PC-9 (cell line): ENCODE measurements at regions not wholly inside any gene's neighbourhood (a gene's known extent, or its start where the extent isn't known, plus 50 kb on each side); places are given as distances from the start of the nearest gene placed in this dataset.

Experiments
- CTCF ChIP-seq: fragments of 200-600 bp; sonication (generic); conservative IDR thresholded peaks from 2 replicates; pipeline ENCODE4 v1.6.1; 2017; ENCODE audit warnings: mixed run types, antibody characterized with exemption, mild to moderate bottlenecking, moderate library complexity
- EZH2 ChIP-seq: fragments of 200-600 bp; sonication (generic); IDR thresholded peaks from 2 replicates; pipeline ENCODE4 v1.8.0; 2017; ENCODE audit warnings: antibody characterized with exemption, low read depth

DNA sequence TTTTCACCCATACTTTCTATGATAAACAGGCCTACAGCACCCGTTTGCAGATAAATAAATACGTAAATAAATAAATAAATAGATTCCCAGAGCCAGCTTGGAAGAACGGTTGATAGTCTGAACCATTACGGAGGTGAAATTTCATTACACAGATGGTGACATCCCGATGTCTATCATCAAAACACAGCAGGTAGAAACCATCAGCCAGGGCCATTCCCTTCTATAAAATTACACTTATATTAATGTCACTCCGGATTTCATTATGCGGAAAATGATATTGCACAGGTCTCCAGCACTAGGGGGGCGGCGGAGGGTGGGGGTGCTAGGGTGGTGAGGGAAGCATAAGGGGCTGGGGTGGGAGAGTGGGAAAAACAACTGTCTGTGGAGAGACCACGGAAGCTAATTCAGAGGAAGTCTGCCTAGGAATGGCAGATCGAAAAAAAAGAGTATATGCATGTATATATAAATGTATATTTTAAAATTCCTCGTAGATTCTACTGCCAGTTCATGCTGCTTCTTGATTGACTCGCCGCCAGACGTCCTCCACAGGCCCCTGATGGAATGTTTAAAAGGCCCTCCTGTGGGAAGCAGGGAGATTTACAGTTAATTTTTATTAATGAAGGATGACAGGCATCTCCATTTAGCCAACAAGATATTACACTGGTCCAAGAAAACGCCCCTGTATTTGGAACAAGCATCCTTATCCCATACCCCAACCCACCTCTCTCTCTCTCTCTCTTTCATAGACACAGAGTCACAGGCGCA lies 1906.0 kb upstream of the PIK3C3 start:
- no peak for TF ChIP-seq CTCF
- no peak for TF ChIP-seq EZH2
